Adrenal gland (tissue), 9 donors: ENCODE measurements at regions not wholly inside any gene's neighbourhood (a gene's known extent, or its start where the extent isn't known, plus 50 kb on each side); places are given as distances from the start of the nearest gene placed in this dataset.

Experiments
- DNase-seq, 7 donors: peaks; one replicate each; pipeline ENCODE4 v3.0.0-alpha.2; 2019 to 2020
- H3K27ac ChIP-seq, 5 donors: fragments of 200-600 bp; sonication (generic) in 4 of 5; 1 replicate in 3 of 5; 2 replicates in 2 of 5; pipeline versions ENCODE4 v1.5.1 to v1.8.0; 2016 to 2020; ENCODE audit warnings: mild to moderate bottlenecking in 1 of 5
- H3K27me3 ChIP-seq: fragments of 200-600 bp; 2 replicates; pipeline ENCODE4 v1.8.0; 2021
- H3K36me3 ChIP-seq, 2 donors: fragments of 200-600 bp; replicated peaks in 1 of 2; 1 replicate in 1 of 2; 2 replicates in 1 of 2; pipeline versions ENCODE4 v1.5.1 to v1.8.0; 2018 to 2022
- H3K4me1 ChIP-seq, 2 donors: fragments of 200-600 bp; replicated peaks in 1 of 2; 1 replicate in 1 of 2; 2 replicates in 1 of 2; pipeline versions ENCODE4 v1.5.1 to v1.8.0; 2018 to 2021
- H3K4me3 ChIP-seq, 4 donors: fragments of 200-600 bp; sonication (generic) in 3 of 4; one replicate each; pipeline ENCODE4 v1.5.1; 2016 to 2018
- H3K9me3 ChIP-seq, 3 donors: fragments of 200-600 bp; sonication (generic) in 1 of 3; replicated peaks in 1 of 3; 1 replicate in 2 of 3; 2 replicates in 1 of 3; pipeline versions ENCODE4 v1.5.1 to v1.8.0; 2016 to 2021
- CTCF ChIP-seq, 6 experiments: fragments of 450-650 bp in 4 of 6; fragments of 200-600 bp in 2 of 6; sonication (generic) in 1 of 6; IDR thresholded peaks; 1 replicate in 5 of 6; 2 replicates in 1 of 6; pipeline versions ENCODE4 v1.5.1 to v1.8.0; 2016 to 2021; ENCODE audit warnings: antibody characterized with exemption in 6 of 6, mild to moderate bottlenecking in 2 of 6, moderate library complexity in 1 of 6
- POLR2A ChIP-seq, 2 donors: fragments of 450-650 bp; IDR thresholded peaks; one replicate each; pipeline ENCODE4 v1.6.1; 2017; ENCODE audit warnings: antibody characterized with exemption in 2 of 2, mild to moderate bottlenecking in 2 of 2, moderate library complexity in 1 of 2
- WGBS, 4 donors: extraction: QIAGEN DNeasy Blood & Tissue Kit in 2 of 4; methylation state at CpG; one replicate each; pipeline versions ENCODE4 v1.1.5 to v1.1.7; 2013 to 2017; 5-methylcytosine and 5-hydroxymethylcytosine counted together
- intact Hi-C, 2 donors: fragments of 100-400 bp; cut with DNase I; formaldehyde crosslinking; loops; one replicate each; pipeline versions ENCODE4 v1.14.1 to v1.15.0; 2022 to 2023
- donor health status: healthy with polysubstance abuse.
- donor health status: Bipolar disorder and iron deficiency.
- donor health status: DM: yes; HTN: yes; CAD: no.
- donor health status: DM: no; HTN: no; CAD: no.
- donor health status: DM: no; HTN: no; CAD: no.

- Histone ChIP-seq H3K27me3 (no peaks in the 10 kb centered on the region), H3K4me1 (no peaks in the 10 kb centered on the region), H3K4me3 (no peak overlapping the region), H3K9me3 (no peaks in the 10 kb centered on the region), H3K36me3 (no peaks in the 10 kb centered on the region), H3K27ac (no peak overlapping the region)
- TF ChIP-seq POLR2A (IDR thresholded peaks at IDR 0.05) (no peak), CTCF (IDR thresholded peaks at IDR 0.05) (no peak)
- DNase-seq, result no peak
- 88 to 93% (median 92%) methylated on average over 9 of the region's 9 CpGs for WGBS, 4 donors
- intact Hi-C loops, result no loop called here
These were observed 263.4 kb downstream of the FGF9 start for GRCh38 chr13:21934284-21934683.

GRCh38 chr13:21936674-21937073 lies 265.8 kb downstream of the FGF9 start:
- DNase-seq, result no peak
- 90 to 97% (median 93%) methylated on average over 4 of the region's 4 CpGs for WGBS, 4 donors
- intact Hi-C loops, result no loop called here
- no peaks in the 10 kb centered on the region for H3K36me3 ChIP-seq
- H3K4me3 ChIP-seq, result no peak overlapping the region
- H3K9me3 ChIP-seq, result no peaks in the 10 kb centered on the region
- no peaks in the 10 kb centered on the region for H3K4me1 ChIP-seq
- TF ChIP-seq CTCF (IDR thresholded peaks at IDR 0.05) (no peak), POLR2A (IDR thresholded peaks at IDR 0.05) (no peak)
- H3K27me3 ChIP-seq, result no peaks in the 10 kb centered on the region
- H3K27ac ChIP-seq, result no peak overlapping the region

- no peak for DNase-seq
These were observed 267.3 kb downstream of the FGF9 start for GRCh38 chr13:21938168-21938567.

GRCh38 chr13:21938636-21939035 lies 267.8 kb downstream of the FGF9 start:
- Histone ChIP-seq H3K4me1 (no peaks in the 10 kb centered on the region), H3K36me3 (no peaks in the 10 kb centered on the region), H3K27ac (no peak overlapping the region), H3K4me3 (no peak overlapping the region), H3K27me3 (no peaks in the 10 kb centered on the region), H3K9me3 (no peaks in the 10 kb centered on the region)
- intact Hi-C loops, result no loop called here
- TF ChIP-seq CTCF (IDR thresholded peaks at IDR 0.05) (no peak), POLR2A (IDR thresholded peaks at IDR 0.05) (no peak)
- WGBS, 4 donors, result 75 to 87% (median 81%) methylated on average over 7 of the region's 7 CpGs
- DNase-seq, result no peak

More at GRCh38 chr13:21938168-21938567, 267.3 kb downstream of the FGF9 start:
- no peaks in the 10 kb centered on the region for H3K4me1 ChIP-seq
- no peaks in the 10 kb centered on the region for H3K9me3 ChIP-seq
- 64 to 75% (median 72%) methylated on average over 2 to 6 of the region's 6 CpGs for WGBS, 4 donors
- no peak overlapping the region for H3K4me3 ChIP-seq
- TF ChIP-seq CTCF (IDR thresholded peaks at IDR 0.05) (no peak), POLR2A (IDR thresholded peaks at IDR 0.05) (no peak)
- no peaks in the 10 kb centered on the region for H3K27me3 ChIP-seq
- H3K36me3 ChIP-seq, result no peaks in the 10 kb centered on the region
- intact Hi-C loops, result no loop called here
- no peak overlapping the region for H3K27ac ChIP-seq
